GM11168 (cell line): ENCODE measurements at regions not wholly inside any gene's neighbourhood (a gene's known extent, or its start where the extent isn't known, plus 50 kb on each side); places are given as distances from the start of the nearest gene placed in this dataset.

Experiments used
- in situ Hi-C: fragments of 300-500 bp; cut with MboI; formaldehyde crosslinking; loops from one replicate; pipeline ENCODE4 v1.12.0; 2022; ENCODE audit warnings: low sequenced_read_pairs; ENCODE audit not compliant: unreplicated experiment

GRCh38 chr15:69593981-69594966 is 141.7 kb downstream of the RPLP1 start:
- in situ Hi-C loops: no loop called here

- in situ Hi-C loops: no loop called here
Observed at GRCh38 chr15:69595009-69595791, 142.6 kb downstream of the RPLP1 start.

- in situ Hi-C loops: no loop called here
Observed at GRCh38 chr15:69597061-69597592, 144.5 kb downstream of the RPLP1 start.

GRCh38 chr15:69599271-69599670 is 146.7 kb downstream of the RPLP1 start:
- in situ Hi-C loops: no loop called here

- in situ Hi-C loops: no loop called here
Observed at GRCh38 chr15:69600556-69601085, 148.0 kb downstream of the RPLP1 start.

GRCh38 chr15:69601711-69602504 is 149.3 kb downstream of the RPLP1 start:
- in situ Hi-C loops: no loop called here

GRCh38 chr15:69602921-69603320 is 150.3 kb downstream of the RPLP1 start:
- in situ Hi-C loops: no loop called here

- in situ Hi-C loops: no loop called here
Observed at GRCh38 chr15:69603369-69604071, 150.9 kb downstream of the RPLP1 start.

GRCh38 chr15:69604072-69604411 is 151.4 kb downstream of the RPLP1 start:
- in situ Hi-C loops: no loop called here

- in situ Hi-C loops: no loop called here
Observed at GRCh38 chr15:69606144-69606543, 153.5 kb downstream of the RPLP1 start.

- in situ Hi-C loops: no loop called here
Observed at GRCh38 chr15:69606921-69607500, 154.4 kb downstream of the RPLP1 start.

GRCh38 chr15:69608661-69609060 is 156.0 kb downstream of the RPLP1 start:
- in situ Hi-C loops: no loop called here

GRCh38 chr15:69609176-69609575 is 156.6 kb downstream of the RPLP1 start:
- in situ Hi-C loops: no loop called here

GRCh38 chr15:69609776-69610175 is 157.2 kb downstream of the RPLP1 start:
- in situ Hi-C loops: no loop called here

GRCh38 chr15:69610277-69610676 is 157.7 kb downstream of the RPLP1 start:
- in situ Hi-C loops: no loop called here

- in situ Hi-C loops: no loop called here
Observed at GRCh38 chr15:69610858-69611257, 158.2 kb downstream of the RPLP1 start.

GRCh38 chr15:69612112-69612511 is 159.5 kb downstream of the RPLP1 start:
- in situ Hi-C loops: no loop called here

- in situ Hi-C loops: no loop called here
Observed at GRCh38 chr15:69613182-69613581, 160.6 kb downstream of the RPLP1 start.

GRCh38 chr15:69613988-69614387 is 161.4 kb downstream of the RPLP1 start:
- in situ Hi-C loops: no loop called here
